NCI-H748 (cell line): ENCODE measurements at regions not wholly inside any gene's neighbourhood (a gene's known extent, or its start where the extent isn't known, plus 50 kb on each side); places are given as distances from the start of the nearest gene placed in this dataset.
"Not testable (repeated sequence)": the region's sequence is repeated elsewhere in the genome, so short reads cannot be mapped to it uniquely, and the experiment has no call there.

Experiments
- DNase-seq: peaks from one replicate; lab custom pipeline; 2025; ENCODE audit not compliant: unreplicated experiment; lab: John Stamatoyannopoulos, UW

GRCh38 chr3:118629821-118630220, 404.8 kb downstream of the IGSF11 start:
- no peak for DNase-seq

GRCh38 chr3:118635711-118636110, 398.9 kb downstream of the IGSF11 start:
- DNase-seq: no peak

DNA sequence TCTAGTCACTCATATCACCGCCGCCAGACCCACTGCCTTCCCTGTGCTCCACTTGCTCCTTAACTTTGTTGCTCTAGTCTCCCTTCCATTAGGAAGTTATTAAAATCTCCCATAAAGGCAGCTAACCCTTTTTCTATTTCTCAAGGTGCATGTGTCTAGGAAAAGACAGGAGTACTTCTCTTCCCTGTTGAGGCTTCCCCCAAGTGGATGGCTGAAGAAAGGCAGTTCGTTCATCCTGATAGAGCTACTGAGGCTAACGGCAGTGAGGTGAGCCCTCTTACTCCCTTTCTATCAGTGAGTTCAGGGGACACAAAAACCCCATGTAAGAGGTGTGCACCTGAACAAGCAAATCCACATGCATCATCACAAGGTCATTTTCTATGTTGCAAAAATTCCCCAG, 397.8 kb downstream of the IGSF11 start:
- peak; percentile 2 for DNase-seq

DNA sequence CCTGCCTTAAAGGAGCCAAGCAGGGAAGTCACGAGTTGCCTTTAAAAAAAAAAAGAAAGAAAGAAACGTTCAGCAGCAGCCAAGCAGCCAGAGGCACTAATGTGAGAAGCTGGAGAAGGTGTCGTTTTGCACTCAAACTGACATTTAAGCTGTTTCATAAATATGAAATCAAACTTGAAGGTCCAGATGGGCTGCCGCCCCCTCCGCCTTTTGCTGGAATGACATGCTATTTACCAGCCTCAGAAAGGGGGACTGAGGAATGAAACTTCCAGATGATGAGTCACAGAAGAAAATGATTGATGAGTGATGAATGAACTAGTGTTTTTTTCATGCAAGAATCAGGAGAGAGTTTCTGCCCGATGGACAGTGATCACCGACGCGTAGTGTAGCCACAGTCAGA, 396.8 kb downstream of the IGSF11 start:
- DNase-seq: peak; percentile 0

DNA sequence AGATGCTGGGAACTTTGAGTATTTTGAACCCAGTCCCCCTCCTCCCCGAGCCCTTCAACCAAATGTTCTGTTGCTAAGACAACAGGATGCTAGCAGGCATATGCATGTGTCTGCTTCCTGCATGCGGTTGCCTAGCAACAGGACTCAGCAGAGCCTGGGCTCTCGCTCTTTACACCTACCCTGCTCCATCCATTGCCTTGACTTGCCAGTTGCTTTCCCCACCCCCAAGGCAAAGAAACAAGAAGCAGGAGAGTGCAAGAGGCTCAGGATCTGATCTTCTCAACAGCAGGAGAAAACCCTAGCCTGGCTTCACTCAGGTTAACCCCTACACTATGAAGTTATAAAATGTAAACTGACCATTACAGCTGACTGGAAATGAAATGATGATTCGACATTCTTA, 393.0 kb downstream of the IGSF11 start:
- peak; percentile 93 for DNase-seq

DNA sequence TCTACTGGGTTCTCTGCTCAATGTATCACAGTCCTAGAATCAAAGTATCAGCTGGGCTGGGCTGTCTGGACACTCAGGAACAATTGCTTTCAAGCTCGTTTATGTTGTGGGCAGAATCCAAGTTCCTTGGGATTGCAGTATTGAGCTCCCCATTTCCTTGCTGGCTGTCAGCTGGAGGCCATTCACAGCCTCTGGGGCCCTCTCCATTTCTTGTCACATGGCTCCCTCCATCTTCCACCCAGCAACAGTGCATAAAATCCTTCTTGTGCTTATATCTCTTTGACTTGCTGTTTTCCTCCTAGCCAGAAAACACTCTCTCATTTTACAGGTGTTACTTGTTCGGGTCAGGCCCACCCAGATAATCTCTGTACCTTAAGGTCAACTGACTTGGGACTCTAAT, 363.5 kb downstream of the IGSF11 start:
- DNase-seq: no peak

DNA sequence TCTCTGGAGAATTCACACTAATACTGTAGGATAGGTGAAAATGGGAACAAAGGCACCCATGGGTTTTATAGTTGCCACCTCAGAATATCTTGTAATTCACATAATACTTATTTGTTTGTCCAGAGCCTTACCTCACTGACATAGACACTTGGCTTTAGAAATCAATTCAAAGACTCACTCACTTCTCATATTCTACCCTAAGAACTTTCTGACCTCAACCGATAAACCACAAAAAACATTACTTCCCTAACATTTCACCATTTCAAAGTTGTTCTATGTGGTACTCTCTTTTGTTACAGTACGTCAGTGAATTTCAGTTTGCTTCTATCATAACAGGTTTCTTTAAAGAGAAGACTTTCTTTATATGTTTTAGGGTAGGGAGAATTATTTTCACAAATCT, 359.3 kb downstream of the IGSF11 start:
- no peak for DNase-seq

GRCh38 chr3:118678663-118679062, 356.0 kb downstream of the IGSF11 start:
- not testable (repeated sequence) for DNase-seq

DNA sequence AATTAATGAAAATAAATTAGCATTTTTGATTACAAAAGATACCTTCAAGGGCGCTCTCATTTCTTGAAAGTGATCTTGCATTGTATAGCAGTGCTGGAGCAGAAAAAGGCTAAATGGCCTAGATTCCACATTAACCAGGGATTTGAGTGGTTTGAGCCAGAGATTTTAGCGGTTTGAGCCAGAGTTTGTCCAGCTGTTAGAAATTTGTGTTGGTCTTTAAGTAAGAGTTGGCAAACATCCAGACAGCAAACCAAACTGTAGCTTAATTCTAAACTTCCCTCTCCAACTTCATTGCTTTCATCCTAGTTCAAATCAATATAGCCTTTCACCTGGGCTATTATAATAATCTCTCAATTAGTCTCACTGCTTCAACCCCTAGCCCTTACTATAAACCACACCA, 351.7 kb downstream of the IGSF11 start:
- DNase-seq: peak; percentile 26

DNA sequence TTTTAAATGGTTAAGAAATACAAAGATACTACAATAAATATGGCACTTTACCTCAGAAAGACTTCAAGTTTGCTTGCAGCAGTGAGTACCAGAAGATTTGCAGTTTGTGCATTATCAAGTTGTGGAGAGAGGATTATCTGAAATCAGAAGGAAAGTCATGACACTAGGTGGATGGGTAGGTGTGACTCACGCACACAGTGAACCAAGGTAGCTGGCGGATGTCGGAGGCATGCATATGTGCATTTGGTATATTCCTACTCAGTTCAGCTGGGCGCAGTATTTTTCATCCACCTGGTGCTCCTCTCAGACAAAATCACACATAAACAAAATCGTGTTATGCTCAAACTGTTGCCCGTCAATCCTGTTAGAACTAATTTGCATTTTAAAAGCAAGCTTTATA, 351.0 kb downstream of the IGSF11 start:
- DNase-seq: no peak

DNA sequence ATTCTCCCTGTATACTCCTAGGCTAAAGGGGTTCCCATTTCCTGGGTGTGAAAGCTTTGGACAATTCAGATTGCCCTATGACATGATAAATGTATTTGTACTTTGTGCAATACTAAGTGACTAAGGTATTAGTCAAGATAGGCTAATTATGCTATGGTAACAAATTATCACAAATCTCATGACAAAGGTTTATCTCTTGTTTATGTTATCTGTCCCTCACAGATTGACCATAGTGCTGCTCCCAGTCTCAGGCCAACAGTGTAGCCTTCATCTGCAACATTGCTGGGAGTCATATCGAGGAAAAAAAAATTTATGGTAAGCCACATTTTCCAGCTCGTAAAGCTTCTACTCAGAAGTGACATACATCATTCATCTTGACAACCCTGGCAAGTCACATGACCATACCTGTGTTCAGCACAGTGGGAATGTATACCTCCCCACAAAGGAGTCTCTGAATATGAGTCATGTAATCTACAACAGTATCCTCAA, 346.2 kb downstream of the IGSF11 start:
- DNase-seq: no peak

GRCh38 chr3:118692416-118692815, 342.2 kb downstream of the IGSF11 start:
- DNase-seq: no peak

DNA sequence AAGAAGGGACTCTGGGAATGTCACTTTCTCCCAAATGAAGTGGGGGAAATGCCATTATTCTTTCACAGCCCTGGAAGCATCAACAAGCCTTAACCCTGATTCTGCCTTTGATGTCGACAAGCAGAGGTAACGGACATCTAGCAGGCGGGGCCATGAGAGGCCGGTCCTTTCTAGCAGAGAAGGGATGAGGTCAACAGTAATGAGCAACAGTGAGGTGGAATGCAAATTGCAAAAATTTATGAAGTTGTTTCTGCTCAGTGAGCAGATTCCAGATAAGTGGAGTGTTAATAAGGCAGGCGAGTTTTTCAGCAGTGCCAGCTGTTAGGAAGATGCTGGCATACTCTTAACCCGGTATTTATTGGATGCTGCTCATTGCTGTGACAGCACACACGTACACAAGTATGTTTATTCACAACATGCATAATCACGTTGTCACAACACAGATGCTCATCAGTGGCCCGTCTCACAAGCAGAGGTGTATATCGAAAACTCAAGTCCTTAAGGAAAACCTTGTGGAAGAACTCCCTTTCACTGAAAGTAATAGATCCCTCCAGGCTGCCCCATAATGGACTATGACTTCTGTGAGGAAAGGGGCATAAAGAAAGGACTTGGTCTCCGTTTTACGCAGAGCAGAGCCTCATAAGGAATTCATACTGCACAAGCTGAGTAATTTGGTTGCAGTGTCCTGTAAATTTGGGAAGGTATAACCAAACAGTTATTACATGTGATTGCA, 329.0 kb downstream of the IGSF11 start:
- no peak for DNase-seq

GRCh38 chr3:118707991-118708390, 326.7 kb downstream of the IGSF11 start:
- no peak for DNase-seq

DNA sequence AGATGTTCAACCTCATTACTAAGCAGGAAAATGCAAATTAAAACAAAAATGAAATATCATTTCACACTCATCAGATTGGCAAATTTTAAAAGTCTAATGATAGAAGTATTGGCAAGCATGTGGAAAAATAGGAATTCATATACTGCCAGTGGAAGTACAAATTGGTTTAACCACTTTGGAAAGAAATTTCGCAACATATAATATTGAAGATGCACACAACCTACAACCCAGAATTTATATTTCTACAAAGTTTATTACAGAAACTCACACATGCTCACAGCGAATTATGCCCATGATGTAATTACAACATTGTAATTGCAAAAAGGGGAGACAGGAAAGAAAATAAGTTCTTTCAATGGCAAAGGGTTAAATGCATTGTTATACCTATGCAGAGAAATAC, 324.1 kb downstream of the IGSF11 start:
- no peak for DNase-seq

GRCh38 chr3:118713502-118714207, 321.0 kb downstream of the IGSF11 start:
- DNase-seq: no peak

DNA sequence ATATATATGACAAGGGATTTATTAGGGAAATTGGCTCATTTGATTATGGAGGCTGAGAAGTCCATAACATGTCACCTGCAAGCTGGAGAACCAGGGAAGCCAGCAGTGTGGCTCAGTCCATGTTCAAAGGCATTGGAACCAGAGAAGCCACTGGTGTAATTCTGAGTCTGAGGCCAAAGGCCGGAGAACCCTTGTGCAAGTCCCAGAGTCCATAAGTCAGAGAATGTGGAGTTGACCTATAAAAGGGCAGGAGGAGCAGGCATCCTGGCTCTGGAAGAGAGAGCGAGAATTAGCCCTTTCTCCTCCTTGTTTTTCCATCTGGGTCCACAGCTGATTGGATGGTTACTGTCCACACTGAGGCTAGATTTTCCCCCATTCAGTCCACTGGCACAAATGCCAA, 319.8 kb downstream of the IGSF11 start:
- DNase-seq: no peak

DNA sequence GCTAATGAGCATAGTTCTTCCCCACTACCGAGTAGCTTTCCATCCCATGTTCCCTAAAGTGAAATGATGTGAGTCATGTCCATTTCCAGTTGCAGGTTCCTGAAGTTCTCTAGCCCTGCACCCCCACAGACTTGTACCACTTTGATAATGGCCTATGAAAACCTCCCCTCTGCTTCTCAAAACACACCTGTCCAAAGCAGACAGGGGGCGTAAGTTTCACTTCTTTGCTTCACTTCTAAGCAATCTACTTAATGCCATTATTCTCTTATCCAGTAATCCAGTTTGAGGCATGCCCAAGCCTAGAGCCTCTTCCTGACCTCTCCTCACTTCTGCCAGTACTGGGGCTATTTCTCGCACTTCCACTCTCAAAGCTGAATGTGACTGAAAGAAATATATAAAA, 305.1 kb downstream of the IGSF11 start:
- DNase-seq: no peak

DNA sequence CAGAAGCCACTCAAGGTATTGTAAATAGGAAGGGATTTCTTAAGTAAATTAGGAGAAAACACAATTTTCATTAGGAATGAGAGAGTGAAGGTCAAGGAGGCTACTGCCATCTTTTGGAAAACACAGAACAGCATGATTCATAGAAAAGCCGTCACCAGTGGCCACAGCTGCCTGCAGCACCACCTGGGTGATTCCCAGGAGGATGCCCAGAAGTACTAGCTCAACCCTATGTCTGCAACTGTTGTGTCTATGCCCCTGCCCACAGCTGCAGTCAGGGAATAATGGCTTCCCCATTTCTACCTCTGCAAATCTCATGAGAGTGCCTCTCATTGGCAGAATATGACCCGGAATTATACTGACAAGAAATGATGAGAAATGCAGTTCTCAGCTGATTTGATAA, 300.0 kb downstream of the IGSF11 start:
- no peak for DNase-seq

DNA sequence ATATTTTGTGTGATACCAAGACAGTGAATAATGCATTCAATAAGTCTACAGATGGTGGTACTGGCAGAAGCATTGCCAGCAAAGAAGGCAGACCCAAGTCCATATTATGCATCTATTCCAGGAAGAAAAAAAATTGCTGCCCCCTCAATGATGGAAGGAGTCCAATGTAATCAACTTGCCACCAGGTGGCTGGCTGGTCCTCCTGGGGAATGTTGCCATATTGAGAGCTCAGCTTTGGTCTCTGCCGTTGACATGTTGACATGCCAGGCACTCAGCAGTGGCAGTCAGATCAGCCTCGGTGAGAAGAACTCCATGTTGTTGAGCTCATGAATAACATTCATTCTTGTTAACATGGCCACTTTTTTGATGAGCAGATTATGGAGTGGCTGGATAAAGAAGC, 298.5 kb downstream of the IGSF11 start:
- no peak for DNase-seq

DNA sequence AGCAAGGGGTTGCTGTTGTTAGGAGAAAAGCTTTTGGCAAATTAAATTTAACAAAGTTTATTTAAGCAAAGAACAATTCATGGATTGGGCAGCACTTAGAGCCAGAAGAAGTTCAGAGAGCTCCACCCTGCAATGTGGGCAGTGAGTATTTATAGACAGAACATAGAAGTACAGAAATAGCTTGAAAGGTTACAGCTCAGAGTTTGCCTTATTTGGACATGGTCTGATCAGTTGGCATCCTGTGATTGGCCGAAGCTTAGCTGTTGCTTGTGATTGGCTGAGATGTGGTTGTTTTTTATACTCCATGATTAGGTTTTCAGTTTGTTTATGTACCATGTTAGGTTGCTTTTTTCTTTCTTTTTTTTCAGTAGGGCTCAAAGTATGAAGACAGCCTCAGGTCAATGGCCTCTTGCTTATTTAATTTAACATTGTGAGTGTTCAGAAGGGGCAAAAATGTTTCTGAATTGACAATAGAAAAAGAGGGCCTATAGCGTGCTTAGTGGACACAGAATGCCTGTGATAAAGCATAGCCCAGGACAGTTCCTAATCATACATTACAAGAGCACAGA, 293.8 kb downstream of the IGSF11 start:
- DNase-seq: no peak

DNA sequence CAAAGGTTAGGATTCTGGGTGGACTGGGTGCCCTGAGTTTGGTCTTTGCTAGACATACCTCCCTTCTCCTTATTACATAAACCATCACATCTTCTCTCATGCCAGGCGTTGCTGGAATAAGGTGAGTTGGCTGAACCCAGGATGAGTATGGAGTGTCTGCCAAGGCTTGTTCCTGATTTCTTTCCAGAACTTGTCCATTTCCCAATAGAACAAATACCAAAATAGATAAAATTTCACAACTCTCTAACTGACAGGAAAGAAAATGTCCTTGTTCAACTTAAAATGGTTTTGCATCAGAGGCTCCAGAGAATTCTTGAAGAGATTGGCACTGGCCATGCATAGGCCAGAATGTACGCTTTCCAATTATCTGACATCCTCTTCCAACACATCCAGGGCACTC, 291.9 kb downstream of the IGSF11 start:
- DNase-seq: no peak
